PFSK-1 (cell line): ENCODE measurements at regions not wholly inside any gene's neighbourhood (a gene's known extent, or its start where the extent isn't known, plus 50 kb on each side); places are given as distances from the start of the nearest gene placed in this dataset.

Source experiments
- FOXP2 ChIP-seq: optimal IDR thresholded peaks from 2 replicates; pipeline ENCODE3; 2011; ENCODE audit warnings: borderline replicate concordance, control low read depth, inconsistent platforms; ENCODE audit not compliant: insufficient read depth; ENCODE audit errors: extremely low read length, extremely low read depth
- POLR2AphosphoS5 ChIP-seq: IDR thresholded peaks from 2 replicates; pipeline ENCODE4 v1.6.1; 2012; ENCODE audit warnings: low read depth, mild to moderate bottlenecking, control low read depth, low read length, moderate library complexity
- SIN3A ChIP-seq: IDR thresholded peaks from 2 replicates; pipeline ENCODE4 v1.6.1; 2012; ENCODE audit warnings: mild to moderate bottlenecking, low read length, moderate library complexity, borderline replicate concordance; ENCODE audit not compliant: insufficient read depth
- TAF1 ChIP-seq: IDR thresholded peaks from 2 replicates; pipeline ENCODE4 v1.6.1; 2012; ENCODE audit warnings: low read length, control low read depth, borderline replicate concordance; ENCODE audit not compliant: insufficient read depth
- TF ChIP-seq, protein P1 (sequence below), 2 experiments: IDR thresholded peaks; 2 replicates each; pipeline versions ENCODE4 v1.6.1 to v1.8.0; 2011 to 2012; ENCODE audit warnings: low read depth in 2 of 2, low read length in 2 of 2, control low read depth in 1 of 2, inconsistent platforms in 1 of 2, mild to moderate bottlenecking in 1 of 2, moderate library complexity in 1 of 2; ENCODE audit not compliant: insufficient read depth in 1 of 2

- no peak for TF ChIP-seq POLR2AphosphoS5
- TF ChIP-seq SIN3A, result no peak
- TF ChIP-seq TAF1, result no peak
- TF ChIP-seq, protein P1, sequence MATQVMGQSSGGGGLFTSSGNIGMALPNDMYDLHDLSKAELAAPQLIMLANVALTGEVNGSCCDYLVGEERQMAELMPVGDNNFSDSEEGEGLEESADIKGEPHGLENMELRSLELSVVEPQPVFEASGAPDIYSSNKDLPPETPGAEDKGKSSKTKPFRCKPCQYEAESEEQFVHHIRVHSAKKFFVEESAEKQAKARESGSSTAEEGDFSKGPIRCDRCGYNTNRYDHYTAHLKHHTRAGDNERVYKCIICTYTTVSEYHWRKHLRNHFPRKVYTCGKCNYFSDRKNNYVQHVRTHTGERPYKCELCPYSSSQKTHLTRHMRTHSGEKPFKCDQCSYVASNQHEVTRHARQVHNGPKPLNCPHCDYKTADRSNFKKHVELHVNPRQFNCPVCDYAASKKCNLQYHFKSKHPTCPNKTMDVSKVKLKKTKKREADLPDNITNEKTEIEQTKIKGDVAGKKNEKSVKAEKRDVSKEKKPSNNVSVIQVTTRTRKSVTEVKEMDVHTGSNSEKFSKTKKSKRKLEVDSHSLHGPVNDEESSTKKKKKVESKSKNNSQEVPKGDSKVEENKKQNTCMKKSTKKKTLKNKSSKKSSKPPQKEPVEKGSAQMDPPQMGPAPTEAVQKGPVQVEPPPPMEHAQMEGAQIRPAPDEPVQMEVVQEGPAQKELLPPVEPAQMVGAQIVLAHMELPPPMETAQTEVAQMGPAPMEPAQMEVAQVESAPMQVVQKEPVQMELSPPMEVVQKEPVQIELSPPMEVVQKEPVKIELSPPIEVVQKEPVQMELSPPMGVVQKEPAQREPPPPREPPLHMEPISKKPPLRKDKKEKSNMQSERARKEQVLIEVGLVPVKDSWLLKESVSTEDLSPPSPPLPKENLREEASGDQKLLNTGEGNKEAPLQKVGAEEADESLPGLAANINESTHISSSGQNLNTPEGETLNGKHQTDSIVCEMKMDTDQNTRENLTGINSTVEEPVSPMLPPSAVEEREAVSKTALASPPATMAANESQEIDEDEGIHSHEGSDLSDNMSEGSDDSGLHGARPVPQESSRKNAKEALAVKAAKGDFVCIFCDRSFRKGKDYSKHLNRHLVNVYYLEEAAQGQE (IDR thresholded peaks at IDR 0.05; ENCODE audit: insufficient read depth in 1 of 2, low read depth in 2 of 2, low read length in 2 of 2), result no peak
- no peak for TF ChIP-seq FOXP2
These were observed 257.4 kb downstream of the OLFM4 start for GRCh38 chr13:53285896-53286430.

DNA sequence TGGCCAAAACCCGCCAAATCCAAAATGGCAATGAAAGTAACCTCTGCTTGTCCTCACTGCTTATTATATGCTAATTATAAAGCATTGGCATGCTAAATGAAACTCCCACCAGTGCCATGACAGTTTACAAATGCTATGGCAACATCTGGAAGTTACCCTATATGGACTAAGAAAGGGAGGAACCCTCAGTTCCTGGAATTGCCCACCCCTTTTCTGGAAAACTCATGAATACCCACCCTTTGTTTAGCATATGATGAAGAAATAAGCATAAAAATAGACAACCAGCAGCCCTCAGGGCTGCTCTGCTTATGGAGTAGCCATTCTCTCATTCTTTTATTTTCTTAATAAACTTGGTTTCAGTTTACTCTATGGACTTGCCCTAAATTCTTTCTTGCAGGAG, 269.8 kb downstream of the OLFM4 start:
- TF ChIP-seq TAF1 (no peak), SIN3A (no peak), FOXP2 (no peak), POLR2AphosphoS5 (no peak)
- TF ChIP-seq, protein P1 (IDR thresholded peaks at IDR 0.05; ENCODE audit: insufficient read depth in 1 of 2, low read depth in 2 of 2, low read length in 2 of 2), result no peak

DNA sequence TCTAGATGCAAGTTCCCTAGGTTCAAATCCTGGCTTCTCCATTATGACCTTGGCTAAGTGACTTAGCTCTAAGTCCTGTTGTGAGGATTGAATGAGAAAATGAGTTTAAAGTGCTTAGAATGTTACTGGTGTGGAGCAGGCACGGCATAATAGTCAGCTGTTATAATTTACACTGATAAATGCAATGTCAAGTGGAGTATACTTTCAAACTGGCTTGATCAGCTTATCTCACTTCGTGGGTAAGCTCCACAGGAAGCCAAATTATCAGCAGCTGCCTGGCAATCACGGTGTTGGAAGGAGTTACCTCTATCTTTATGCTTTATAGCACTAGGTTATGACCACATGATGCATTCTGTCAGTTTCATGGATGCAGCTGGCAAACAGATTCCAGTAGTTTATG, 272.8 kb downstream of the OLFM4 start:
- TF ChIP-seq SIN3A, result no peak
- TF ChIP-seq TAF1, result no peak

GRCh38 chr13:53310786-53311185, 282.2 kb downstream of the OLFM4 start:
- TF ChIP-seq SIN3A (no peak), POLR2AphosphoS5 (no peak), TAF1 (no peak), FOXP2 (no peak)
- TF ChIP-seq, protein P1 (IDR thresholded peaks at IDR 0.05; ENCODE audit: insufficient read depth in 1 of 2, low read depth in 2 of 2, low read length in 2 of 2), result no peak

- TF ChIP-seq TAF1 (no peak), SIN3A (no peak), FOXP2 (no peak), POLR2AphosphoS5 (no peak)
- TF ChIP-seq, protein P1 (IDR thresholded peaks at IDR 0.05; ENCODE audit: insufficient read depth in 1 of 2, low read depth in 2 of 2, low read length in 2 of 2), result no peak
These were observed 282.9 kb downstream of the OLFM4 start for GRCh38 chr13:53311561-53311960.
